Ovary (tissue), 7 donors: ENCODE measurements at regions not wholly inside any gene's neighbourhood (a gene's known extent, or its start where the extent isn't known, plus 50 kb on each side); places are given as distances from the start of the nearest gene placed in this dataset.

Experiments used
- DNase-seq, 5 donors: peaks; one replicate each; pipeline ENCODE4 v3.0.0-alpha.2; 2019 to 2020
- H3K27ac ChIP-seq, 2 donors: fragments of 200-600 bp; one replicate each; pipeline versions ENCODE4 v1.5.1 to v1.8.0; 2019 to 2022
- H3K27me3 ChIP-seq: fragments of 200-600 bp; one replicate; pipeline ENCODE4 v1.8.0; 2022
- H3K36me3 ChIP-seq: fragments of 200-600 bp; sonication (generic); one replicate; pipeline ENCODE4 v1.5.1; 2019
- H3K4me1 ChIP-seq: one replicate; pipeline ENCODE4 v1.8.1; 2013; ENCODE audit warnings: mild to moderate bottlenecking, moderate library complexity; ENCODE audit not compliant: insufficient read depth
- H3K4me3 ChIP-seq: fragments of 200-600 bp; sonication (generic); one replicate; pipeline ENCODE4 v1.5.1; 2017
- H3K9me3 ChIP-seq, 2 donors: fragments of 200-600 bp in 1 of 2; sonication (generic) in 1 of 2; one replicate each; pipeline versions ENCODE4 v1.5.1 to v1.8.1; 2013 to 2019; ENCODE audit warnings: mild to moderate bottlenecking in 1 of 2, moderate library complexity in 1 of 2
- CTCF ChIP-seq, 3 donors: fragments of 450-650 bp in 2 of 3; fragments of 200-600 bp in 1 of 3; IDR thresholded peaks; one replicate each; pipeline versions ENCODE4 v1.5.1 to v1.8.0; 2016 to 2022; ENCODE audit warnings: antibody characterized with exemption in 3 of 3, mild to moderate bottlenecking in 1 of 3
- EP300 ChIP-seq: sonication (generic); formaldehyde crosslinking; IDR thresholded peaks from one replicate; pipeline ENCODE4 v1.6.1; 2017; ENCODE audit warnings: antibody characterized with exemption
- POLR2A ChIP-seq: fragments of 450-650 bp; IDR thresholded peaks from one replicate; pipeline ENCODE4 v1.6.1; 2017; ENCODE audit warnings: antibody characterized with exemption, mild to moderate bottlenecking, moderate library complexity
- WGBS, 3 donors: extraction: QIAGEN DNeasy Blood & Tissue Kit in 1 of 3; methylation state at CpG; one replicate each; pipeline versions ENCODE4 v1.1.5 to v1.1.7; 2013 to 2017; 5-methylcytosine and 5-hydroxymethylcytosine counted together
- intact Hi-C, 4 donors: fragments of 100-400 bp; cut with DNase I; formaldehyde crosslinking; loops; one replicate each; pipeline versions ENCODE4 v1.11.0 to v1.15.1; 2022 to 2023
- donor health status: DM: no; HTN: no; CAD: no; lungs with moderate emphysema.
- donor health status: DM: no; HTN: no; CAD: no.
- donor health status: Bipolar disorder and iron deficiency.
- donor health status: DM: no; HTN: no; CAD: no.
- donor health status: DM: yes; HTN: yes; CAD: no.

GRCh38 chr4:22071749-22072148, 123.2 kb upstream of the KCNIP4 start:
- no peaks in the 10 kb centered on the region for H3K36me3 ChIP-seq
- no peak for DNase-seq
- H3K27me3 ChIP-seq: no peaks in the 10 kb centered on the region
- no peaks in the 10 kb centered on the region for H3K9me3 ChIP-seq
- WGBS, 3 donors: 75 to 86% (median 79%) methylated on average over 1 of the region's 1 CpG
- no peaks in the 10 kb centered on the region for H3K4me1 ChIP-seq
- no peak overlapping the region for H3K27ac ChIP-seq
- TF ChIP-seq EP300: no peak
- TF ChIP-seq CTCF (IDR thresholded peaks at IDR 0.05): no peak
- TF ChIP-seq POLR2A: no peak
- no peak overlapping the region for H3K4me3 ChIP-seq
- intact Hi-C loops: no loop called here

- intact Hi-C loops: no loop called here
- Histone ChIP-seq H3K4me3 (no peak overlapping the region), H3K27me3 (no peaks in the 10 kb centered on the region), H3K9me3 (no peaks in the 10 kb centered on the region), H3K27ac (no peak overlapping the region), H3K4me1 (no peaks in the 10 kb centered on the region), H3K36me3 (no peaks in the 10 kb centered on the region)
- TF ChIP-seq EP300: no peak
- TF ChIP-seq CTCF (IDR thresholded peaks at IDR 0.05): no peak
- no peak for TF ChIP-seq POLR2A
- 51 to 60% (median 51%) methylated on average over 2 of the region's 2 CpGs for WGBS, 3 donors
- DNase-seq: no peak
Measured at GRCh38 chr4:22070256-22070655, 121.7 kb upstream of the KCNIP4 start.

GRCh38 chr4:22063613-22064012, 115.0 kb upstream of the KCNIP4 start:
- no peak overlapping the region for H3K27ac ChIP-seq
- H3K4me1 ChIP-seq: no peaks in the 10 kb centered on the region
- H3K27me3 ChIP-seq: no peaks in the 10 kb centered on the region
- intact Hi-C loops: no loop called here
- H3K9me3 ChIP-seq: no peaks in the 10 kb centered on the region
- H3K36me3 ChIP-seq: no peaks in the 10 kb centered on the region
- TF ChIP-seq EP300 (no peak), CTCF (IDR thresholded peaks at IDR 0.05) (no peak), POLR2A (no peak)
- DNase-seq: no peak
- WGBS, 3 donors: 81 to 93% (median 91%) methylated on average over 1 of the region's 1 CpG
- H3K4me3 ChIP-seq: no peak overlapping the region

GRCh38 chr4:22062676-22063075, 114.1 kb upstream of the KCNIP4 start:
- no peaks in the 10 kb centered on the region for H3K27me3 ChIP-seq
- 44 to 95% (median 60%) methylated on average over 3 of the region's 3 CpGs for WGBS, 3 donors
- intact Hi-C loops: no loop called here

More at GRCh38 chr4:22062676-22063075, 114.1 kb upstream of the KCNIP4 start:
- no peak for DNase-seq
- Histone ChIP-seq H3K9me3 (no peaks in the 10 kb centered on the region), H3K4me3 (no peak overlapping the region), H3K36me3 (no peaks in the 10 kb centered on the region), H3K27ac (no peak overlapping the region), H3K4me1 (no peaks in the 10 kb centered on the region)
- TF ChIP-seq CTCF (IDR thresholded peaks at IDR 0.05) (no peak), EP300 (no peak), POLR2A (no peak)
